BJ (cell line): ENCODE measurements at regions not wholly inside any gene's neighbourhood (a gene's known extent, or its start where the extent isn't known, plus 50 kb on each side); places are given as distances from the start of the nearest gene placed in this dataset.

Source experiments
- CTCF ChIA-PET: fragments of 350-600 bp; formaldehyde crosslinking; extraction: SDS; loops from one replicate; lab custom pipeline; 2021; ENCODE audit warnings: antibody characterized with exemption, inconsistent platforms; lab: Yijun Ruan, JAX
- POLR2A ChIA-PET: fragments of 300-600 bp; sonication (Branson Sonifier 250); formaldehyde crosslinking; extraction: SDS; loops from one replicate; lab custom pipeline; 2021; ENCODE audit warnings: antibody characterized with exemption; lab: Charles Lee
- DNase-seq: peaks from one replicate; pipeline ENCODE4 v3.0.0-alpha.2; 2011; ENCODE audit warnings: low read depth
- H3K27me3 ChIP-seq: 2 replicates; pipeline ENCODE4 v1.6.0; 2011; ENCODE audit warnings: low read length; ENCODE audit not compliant: control insufficient read depth, insufficient read depth
- H3K36me3 ChIP-seq: 2 replicates; pipeline ENCODE4 v1.5.1; 2011; ENCODE audit warnings: low read length; ENCODE audit not compliant: control insufficient read depth, insufficient read depth
- H3K4me3 ChIP-seq: 2 replicates; pipeline ENCODE4 v1.5.1; 2011; ENCODE audit warnings: low read depth, mild to moderate bottlenecking, control low read depth, low read length
- TF ChIP-seq, protein P1 (sequence below): IDR thresholded peaks from 2 replicates; pipeline ENCODE4 v1.5.1; 2011; ENCODE audit warnings: low read depth, mild to moderate bottlenecking, control low read depth, inconsistent platforms, low read length, moderate library complexity; ENCODE audit not compliant: insufficient read depth

DNA sequence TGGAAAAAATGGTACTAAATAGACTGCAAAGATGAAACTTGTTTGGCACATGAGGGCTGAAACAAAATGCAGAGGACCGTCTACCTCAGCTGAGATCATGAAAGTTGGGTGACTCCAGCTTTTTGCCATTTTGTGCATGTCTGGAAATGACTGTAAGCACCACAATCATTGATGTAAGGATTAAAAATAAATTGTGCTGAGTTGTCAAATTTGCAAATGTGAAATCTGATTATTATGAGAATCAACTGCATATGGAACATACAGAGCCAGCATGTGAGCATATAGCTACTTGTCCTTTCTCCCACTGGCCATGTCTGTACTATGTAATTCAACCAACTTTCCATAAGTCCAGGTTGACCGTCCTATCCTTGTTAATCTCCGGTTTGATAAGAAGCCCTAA, 736.9 kb upstream of the PRMT6 start:
- CTCF ChIA-PET = no interaction called here
- TF ChIP-seq, protein P1, sequence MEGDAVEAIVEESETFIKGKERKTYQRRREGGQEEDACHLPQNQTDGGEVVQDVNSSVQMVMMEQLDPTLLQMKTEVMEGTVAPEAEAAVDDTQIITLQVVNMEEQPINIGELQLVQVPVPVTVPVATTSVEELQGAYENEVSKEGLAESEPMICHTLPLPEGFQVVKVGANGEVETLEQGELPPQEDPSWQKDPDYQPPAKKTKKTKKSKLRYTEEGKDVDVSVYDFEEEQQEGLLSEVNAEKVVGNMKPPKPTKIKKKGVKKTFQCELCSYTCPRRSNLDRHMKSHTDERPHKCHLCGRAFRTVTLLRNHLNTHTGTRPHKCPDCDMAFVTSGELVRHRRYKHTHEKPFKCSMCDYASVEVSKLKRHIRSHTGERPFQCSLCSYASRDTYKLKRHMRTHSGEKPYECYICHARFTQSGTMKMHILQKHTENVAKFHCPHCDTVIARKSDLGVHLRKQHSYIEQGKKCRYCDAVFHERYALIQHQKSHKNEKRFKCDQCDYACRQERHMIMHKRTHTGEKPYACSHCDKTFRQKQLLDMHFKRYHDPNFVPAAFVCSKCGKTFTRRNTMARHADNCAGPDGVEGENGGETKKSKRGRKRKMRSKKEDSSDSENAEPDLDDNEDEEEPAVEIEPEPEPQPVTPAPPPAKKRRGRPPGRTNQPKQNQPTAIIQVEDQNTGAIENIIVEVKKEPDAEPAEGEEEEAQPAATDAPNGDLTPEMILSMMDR = no peak
- Histone ChIP-seq H3K36me3 (no peaks in the 10 kb centered on the region), H3K4me3 (no peak overlapping the region), H3K27me3 (no peaks in the 10 kb centered on the region)
- DNase-seq = no peak
- POLR2A ChIA-PET = no interaction called here

DNA sequence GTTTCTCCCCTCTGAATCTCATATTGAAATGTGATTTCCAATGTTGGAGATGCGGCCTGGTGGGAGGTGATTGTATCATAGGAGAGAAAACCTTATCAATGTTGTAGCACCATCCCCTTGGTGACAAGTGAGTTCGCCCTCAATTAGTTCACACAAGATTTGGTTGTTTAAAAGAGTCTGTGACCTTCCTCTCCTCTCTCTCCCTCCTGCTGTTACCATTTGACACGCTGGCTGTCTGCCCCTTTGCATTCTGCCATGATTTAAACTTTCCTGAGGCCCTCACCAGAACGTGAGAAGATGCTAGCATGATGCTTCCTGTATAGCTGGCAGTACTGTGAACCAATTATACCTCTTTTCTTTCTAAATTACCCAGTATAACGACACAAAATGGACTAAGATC, 730.9 kb upstream of the PRMT6 start:
- Histone ChIP-seq H3K27me3 (no peaks in the 10 kb centered on the region), H3K4me3 (no peak overlapping the region), H3K36me3 (no peaks in the 10 kb centered on the region)
- TF ChIP-seq, protein P1 = no peak
- no peak for DNase-seq
- ChIA-PET POLR2A (no interaction called here), CTCF (no interaction called here)

DNA sequence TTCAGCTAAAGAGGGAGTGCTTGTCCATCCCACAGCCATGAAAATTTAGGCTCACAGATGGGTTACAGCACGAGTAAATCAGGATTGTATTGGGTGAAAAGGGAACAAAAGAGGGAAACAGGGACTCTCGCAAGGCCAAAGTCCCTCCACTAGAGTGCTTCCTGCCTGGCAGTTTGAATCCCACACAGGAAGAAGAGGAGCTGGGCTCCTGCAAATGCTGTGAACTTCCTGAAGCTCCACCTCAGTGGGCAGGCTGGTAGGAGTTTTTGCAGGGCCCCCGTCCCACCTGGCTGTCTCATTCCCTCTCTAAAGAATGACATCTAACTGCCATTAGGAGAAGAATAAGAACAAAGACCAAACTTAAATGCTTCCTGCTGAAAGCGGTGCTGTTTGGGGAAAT, 712.0 kb upstream of the PRMT6 start:
- TF ChIP-seq, protein P1 = no peak
- ChIA-PET CTCF (no interaction called here), POLR2A (no interaction called here)
- Histone ChIP-seq H3K4me3 (no peak overlapping the region), H3K27me3 (no peaks in the 10 kb centered on the region), H3K36me3 (no peaks in the 10 kb centered on the region)
- no peak for DNase-seq

DNA sequence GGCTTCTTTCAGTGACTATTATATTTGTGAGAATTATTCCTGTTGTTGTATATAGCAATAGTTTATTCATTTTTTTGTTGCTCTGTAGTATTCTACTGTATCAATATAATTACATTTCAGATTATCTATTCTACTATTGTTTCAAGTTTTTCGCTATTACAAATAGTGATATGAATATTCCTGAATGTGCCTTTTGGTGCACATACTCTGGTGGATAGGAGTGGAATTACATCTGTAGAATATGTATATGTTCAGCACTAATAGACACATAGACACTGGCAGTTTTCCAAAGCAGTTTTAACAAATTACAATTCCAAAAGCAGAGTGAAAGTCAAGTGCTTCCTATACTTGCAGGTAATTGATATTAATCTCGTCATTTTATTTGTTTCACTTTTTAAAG, 696.2 kb upstream of the PRMT6 start:
- TF ChIP-seq, protein P1 = no peak
- Histone ChIP-seq H3K4me3 (no peak overlapping the region), H3K27me3 (no peaks in the 10 kb centered on the region), H3K36me3 (no peaks in the 10 kb centered on the region)
- no peak for DNase-seq
- ChIA-PET CTCF (no interaction called here), POLR2A (no interaction called here)

DNA sequence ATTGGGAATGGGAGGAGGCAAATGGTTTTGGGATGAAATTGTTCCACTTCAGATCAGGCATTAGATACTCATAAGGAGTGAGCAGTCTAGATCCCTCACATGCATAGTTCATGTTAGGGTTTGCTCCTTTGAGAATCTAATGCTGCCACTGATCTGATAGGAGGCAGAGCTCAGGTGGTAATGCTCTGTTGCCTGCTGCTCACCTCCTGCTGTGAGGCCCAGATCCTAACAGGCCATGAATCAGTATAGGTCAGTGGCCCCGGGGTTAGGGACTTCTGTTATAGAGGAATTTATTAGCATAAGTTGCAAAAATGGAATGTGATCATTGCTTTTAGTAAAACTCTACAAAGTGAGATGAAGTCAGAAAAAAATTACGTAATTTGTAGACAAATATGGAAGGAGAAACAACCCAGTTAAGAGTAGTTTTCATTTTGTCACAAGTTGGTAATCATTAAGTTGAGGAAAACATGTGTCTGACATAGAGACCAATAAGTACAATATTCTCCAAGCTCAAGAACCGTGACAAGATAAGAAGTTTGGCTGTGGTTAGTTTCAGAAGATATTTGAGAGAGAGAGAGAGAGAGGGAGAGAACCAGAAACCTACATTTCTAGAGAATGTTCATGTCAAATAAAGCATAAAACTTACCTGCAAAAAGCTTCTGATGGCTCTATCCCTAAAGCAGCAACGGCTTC, 689.7 kb upstream of the PRMT6 start:
- DNase-seq = no peak
- Histone ChIP-seq H3K27me3 (no peaks in the 10 kb centered on the region), H3K36me3 (no peaks in the 10 kb centered on the region), H3K4me3 (no peak overlapping the region)
- POLR2A ChIA-PET = no interaction called here
- CTCF ChIA-PET = no interaction called here
- TF ChIP-seq, protein P1 = no peak
